ENCODE measurements at regions not wholly inside any gene's neighbourhood (a gene's known extent, or its start where the extent isn't known, plus 50 kb on each side); places are given as distances from the start of the nearest gene placed in this dataset.

GRCh38 chr20:24048024-24048611, 59.5 kb upstream of the GGTLC1 start:
- no peak for DNase-seq

GRCh38 chr20:24046888-24047287, 58.3 kb upstream of the GGTLC1 start:
- DNase-seq: no peak

GRCh38 chr20:24045621-24046318, 57.2 kb upstream of the GGTLC1 start:
- DNase-seq: no peak

- no peak for DNase-seq
Observed at GRCh38 chr20:24043294-24043693, 54.7 kb upstream of the GGTLC1 start.

GRCh38 chr20:24042646-24043045, 54.1 kb upstream of the GGTLC1 start:
- DNase-seq: no peak

GRCh38 chr20:24040896-24041459, 52.4 kb upstream of the GGTLC1 start:
- DNase-seq: no peak

GRCh38 chr20:24039196-24039595, 50.6 kb upstream of the GGTLC1 start:
- no peak for DNase-seq

Measured in stimulated activated naive CD4-positive, alpha-beta T cell treated with Interleukin-2 at 50 U/mL for 16 hours (primary cell).